ENCODE measurements at regions not wholly inside any gene's neighbourhood (a gene's known extent, or its start where the extent isn't known, plus 50 kb on each side); places are given as distances from the start of the nearest gene placed in this dataset.

- TF ChIP-seq USF2 (IDR thresholded peaks at IDR 0.05; ENCODE audit: borderline replicate concordance, low read depth, low read length) (no peak), RFX5 (IDR thresholded peaks at IDR 0.05; ENCODE audit: low read length) (no peak)
Observed at GRCh38 chr1:163872067-163872466, 550.3 kb downstream of the NUF2 start (continued).

GRCh38 chr1:163874070-163874469 lies 552.3 kb downstream of the NUF2 start:
- Histone ChIP-seq H3K36me3 (replicated peaks in 1 of 2; ENCODE audit: control insufficient read depth in 1 of 2, insufficient read depth in 2 of 2, low read length in 1 of 2) (no peaks in the 10 kb centered on the region), H2AFZ (ENCODE audit: low read depth) (no peak overlapping the region), H3K9me3 (no peaks in the 10 kb centered on the region), H3K9me2 (no peaks in the 10 kb centered on the region), H4K20me1 (ENCODE audit: insufficient read depth) (no peaks in the 10 kb centered on the region), H3F3A (replicated peaks; ENCODE audit: insufficient read depth) (no peaks in the 10 kb centered on the region), H3K4me2 (no peak overlapping the region), H3K9ac (no peak overlapping the region), H3K4me1 (ENCODE audit: control insufficient read depth in 1 of 2, insufficient read depth in 2 of 2, low read depth in 1 of 2, low read length in 1 of 2) (no peaks in the 10 kb centered on the region; a peak in 1 of 4 replicates), H3K79me2 (ENCODE audit: insufficient read depth) (no peaks in the 10 kb centered on the region), H3K27ac (ENCODE audit: low read depth in 2 of 2, low read length in 1 of 2) (no peak overlapping the region), H3K4me3 (ENCODE audit: low read depth in 2 of 2, low read length in 1 of 2) (no peak overlapping the region; a peak in 1 of 4 replicates), H3K27me3 (ENCODE audit: insufficient read depth) (no peaks in the 10 kb centered on the region)
- no peak for TF ChIP-seq POLR2AphosphoS5 (IDR thresholded peaks at IDR 0.05; ENCODE audit: low read depth, low read length)
- TF ChIP-seq CTCF (IDR thresholded peaks at IDR 0.05): peak; percentile 33; the same call in 1 of the 2 replicates
- peak; percentile 3 for DNase-seq
- WGBS (ENCODE audit: low lambda C conversion rate): 0% methylated on average over 1 of the region's 1 CpG
- CTCF ChIA-PET: interaction anchor here (0.8 to 1.0 kb wide), 4 partner anchors 15 to 1104 kb away, joined by 3 to 4 read pairs (median 3); no protein-coding TSS in a partner anchor
- POLR2A ChIA-PET: no interaction called here

- DNase-seq: no peak
- H3K4me1 ChIP-seq (ENCODE audit: control insufficient read depth in 1 of 2, insufficient read depth in 2 of 2, low read depth in 1 of 2, low read length in 1 of 2): no peaks in the 10 kb centered on the region; a peak in 1 of 4 replicates
- no peaks in the 10 kb centered on the region for H3K79me2 ChIP-seq (ENCODE audit: insufficient read depth)
- no peak overlapping the region for H3K4me3 ChIP-seq (ENCODE audit: low read depth in 2 of 2, low read length in 1 of 2)
- H3K9ac ChIP-seq: no peak overlapping the region
- WGBS (ENCODE audit: low lambda C conversion rate): 32% methylated on average over 10 of the region's 10 CpGs
- no peak overlapping the region for H2AFZ ChIP-seq (ENCODE audit: low read depth)
- no peaks in the 10 kb centered on the region for H3K36me3 ChIP-seq (replicated peaks in 1 of 2; ENCODE audit: control insufficient read depth in 1 of 2, insufficient read depth in 2 of 2, low read length in 1 of 2)
- no peaks in the 10 kb centered on the region for H3K9me3 ChIP-seq
- ChIA-PET CTCF (interaction anchor here (1.0 kb wide), 1 partner anchor 14 kb away, joined by 3 read pairs; no protein-coding TSS in a partner anchor), POLR2A (no interaction called here)
- H3K27ac ChIP-seq (ENCODE audit: low read depth in 2 of 2, low read length in 1 of 2): no peak overlapping the region
- H3K4me2 ChIP-seq: no peak overlapping the region
- H3K27me3 ChIP-seq (ENCODE audit: insufficient read depth): no peaks in the 10 kb centered on the region
- H4K20me1 ChIP-seq (ENCODE audit: insufficient read depth): no peaks in the 10 kb centered on the region
- H3F3A ChIP-seq (replicated peaks; ENCODE audit: insufficient read depth): no peaks in the 10 kb centered on the region
- no peaks in the 10 kb centered on the region for H3K9me2 ChIP-seq
- no peak for TF ChIP-seq EP300 (IDR thresholded peaks at IDR 0.05; ENCODE audit: borderline replicate concordance in 1 of 2, low read depth in 1 of 2, low read length in 1 of 2)
- TF ChIP-seq USF1 (IDR thresholded peaks at IDR 0.05; ENCODE audit: borderline replicate concordance, low read depth): no peak
- no peak for TF ChIP-seq RXRA (IDR thresholded peaks at IDR 0.05; ENCODE audit: borderline replicate concordance, low read depth)
- TF ChIP-seq ZBTB33 (IDR thresholded peaks at IDR 0.05; ENCODE audit: borderline replicate concordance, low read depth): no peak
- no peak for TF ChIP-seq CHD2 (IDR thresholded peaks at IDR 0.05; ENCODE audit: low read length, partially characterized antibody)
- TF ChIP-seq FOXM1 (IDR thresholded peaks at IDR 0.05; ENCODE audit: low read depth): no peak
- no peak for TF ChIP-seq YY1 (IDR thresholded peaks at IDR 0.05; ENCODE audit: low read depth)
- no peak for TF ChIP-seq FOSL2 (IDR thresholded peaks at IDR 0.05; ENCODE audit: borderline replicate concordance, low read depth)
- TF ChIP-seq TAF1 (IDR thresholded peaks at IDR 0.05; ENCODE audit: borderline replicate concordance, low read depth, low read length): no peak
- no peak for TF ChIP-seq JUND (IDR thresholded peaks at IDR 0.05)
- no peak for TF ChIP-seq RCOR1 (IDR thresholded peaks at IDR 0.05; ENCODE audit: low read length)
- no peak for TF ChIP-seq MEF2A (IDR thresholded peaks at IDR 0.05; ENCODE audit: borderline replicate concordance, low read depth)
- no peak for TF ChIP-seq ELF1 (IDR thresholded peaks at IDR 0.05)
- TF ChIP-seq IRF3 (IDR thresholded peaks at IDR 0.05; ENCODE audit: low read depth, low read length): no peak
- no peak for TF ChIP-seq MAX (IDR thresholded peaks at IDR 0.05; ENCODE audit: low read depth)
Observed at GRCh38 chr1:163875200-163875926, 553.6 kb downstream of the NUF2 start.

Data from SK-N-SH (cell line).